Liver (tissue), 3 donors: ENCODE measurements at regions not wholly inside any gene's neighbourhood (a gene's known extent, or its start where the extent isn't known, plus 50 kb on each side); places are given as distances from the start of the nearest gene placed in this dataset.

Experiments used
- EGR1 ChIP-seq, 2 donors: IDR thresholded peaks; 2 replicates each; pipeline ENCODE4 v1.6.1; 2016 to 2018; ENCODE audit warnings: antibody characterized with exemption in 2 of 2, low read depth in 2 of 2
- FOXA1 ChIP-seq: IDR thresholded peaks from 2 replicates; pipeline ENCODE4 v1.6.1; 2016; ENCODE audit warnings: antibody characterized with exemption
- GABPA ChIP-seq, 2 donors: IDR thresholded peaks in 1 of 2; conservative IDR thresholded peaks in 1 of 2; 2 replicates each; pipeline ENCODE4 v1.6.1; 2016; ENCODE audit warnings: antibody characterized with exemption in 2 of 2, mild to moderate bottlenecking in 1 of 2, moderate library complexity in 1 of 2
- JUND ChIP-seq, 2 donors: IDR thresholded peaks; 2 replicates each; pipeline ENCODE4 v1.6.1; 2016; ENCODE audit warnings: antibody characterized with exemption in 2 of 2
- TAF1 ChIP-seq: conservative IDR thresholded peaks from 2 replicates; pipeline ENCODE4 v1.6.1; 2016; ENCODE audit warnings: antibody characterized with exemption, mild to moderate bottlenecking
- YY1 ChIP-seq: IDR thresholded peaks from 2 replicates; pipeline ENCODE4 v1.6.1; 2016; ENCODE audit warnings: antibody characterized with exemption, mild to moderate bottlenecking
- TF ChIP-seq, protein P1 (sequence below): fragments of 150-350 bp; IDR thresholded peaks from 2 replicates; pipeline ENCODE4 v1.5.1; 2017; ENCODE audit warnings: improper control_type of control experiment, low read depth, low read length; ENCODE audit not compliant: missing input control
- TF ChIP-seq, protein P2 (sequence below): IDR thresholded peaks from 2 replicates; pipeline ENCODE4 v1.6.1; 2016; ENCODE audit warnings: antibody characterized with exemption
- TF ChIP-seq, protein P3 (sequence below): IDR thresholded peaks from 2 replicates; pipeline ENCODE4 v1.6.1; 2016; ENCODE audit warnings: antibody characterized with exemption
- TF ChIP-seq, protein P4 (sequence below): IDR thresholded peaks from 2 replicates; pipeline ENCODE4 v1.6.1; 2016; ENCODE audit warnings: antibody characterized with exemption
- TF ChIP-seq, protein P5 (sequence below): IDR thresholded peaks from 2 replicates; pipeline ENCODE4 v1.6.1; 2016; ENCODE audit warnings: antibody characterized with exemption, mild to moderate bottlenecking
- donor health status: healthy.
- donor health status: healthy.

DNA sequence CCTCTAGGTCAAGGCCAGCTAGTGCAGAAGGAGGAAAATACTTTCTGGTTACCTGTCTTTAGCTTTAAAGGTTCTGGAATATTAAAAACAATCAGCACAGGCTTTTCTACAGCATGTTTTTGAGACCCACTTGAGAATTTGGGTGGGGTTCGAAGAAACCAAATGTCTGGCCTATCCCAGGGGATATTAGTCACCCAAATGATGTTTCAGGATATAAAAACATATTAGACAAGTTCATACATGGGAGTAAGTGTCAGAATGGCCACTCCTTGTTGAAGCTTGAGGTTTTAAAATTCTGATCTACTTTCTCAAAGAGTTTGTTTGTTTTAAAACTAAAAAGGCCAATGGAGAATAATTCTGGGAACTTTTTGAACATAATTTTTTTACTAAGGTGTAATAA, 158.6 kb upstream of the DLX2 start:
- TF ChIP-seq, protein P1, sequence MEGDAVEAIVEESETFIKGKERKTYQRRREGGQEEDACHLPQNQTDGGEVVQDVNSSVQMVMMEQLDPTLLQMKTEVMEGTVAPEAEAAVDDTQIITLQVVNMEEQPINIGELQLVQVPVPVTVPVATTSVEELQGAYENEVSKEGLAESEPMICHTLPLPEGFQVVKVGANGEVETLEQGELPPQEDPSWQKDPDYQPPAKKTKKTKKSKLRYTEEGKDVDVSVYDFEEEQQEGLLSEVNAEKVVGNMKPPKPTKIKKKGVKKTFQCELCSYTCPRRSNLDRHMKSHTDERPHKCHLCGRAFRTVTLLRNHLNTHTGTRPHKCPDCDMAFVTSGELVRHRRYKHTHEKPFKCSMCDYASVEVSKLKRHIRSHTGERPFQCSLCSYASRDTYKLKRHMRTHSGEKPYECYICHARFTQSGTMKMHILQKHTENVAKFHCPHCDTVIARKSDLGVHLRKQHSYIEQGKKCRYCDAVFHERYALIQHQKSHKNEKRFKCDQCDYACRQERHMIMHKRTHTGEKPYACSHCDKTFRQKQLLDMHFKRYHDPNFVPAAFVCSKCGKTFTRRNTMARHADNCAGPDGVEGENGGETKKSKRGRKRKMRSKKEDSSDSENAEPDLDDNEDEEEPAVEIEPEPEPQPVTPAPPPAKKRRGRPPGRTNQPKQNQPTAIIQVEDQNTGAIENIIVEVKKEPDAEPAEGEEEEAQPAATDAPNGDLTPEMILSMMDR, result no peak
- TF ChIP-seq, protein P2, sequence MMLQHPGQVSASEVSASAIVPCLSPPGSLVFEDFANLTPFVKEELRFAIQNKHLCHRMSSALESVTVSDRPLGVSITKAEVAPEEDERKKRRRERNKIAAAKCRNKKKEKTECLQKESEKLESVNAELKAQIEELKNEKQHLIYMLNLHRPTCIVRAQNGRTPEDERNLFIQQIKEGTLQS, result no peak
- TF ChIP-seq EGR1 (IDR thresholded peaks at IDR 0.05; ENCODE audit: low read depth in 2 of 2), result no peak
- no peak for TF ChIP-seq TAF1
- no peak for TF ChIP-seq FOXA1
- TF ChIP-seq, protein P3, sequence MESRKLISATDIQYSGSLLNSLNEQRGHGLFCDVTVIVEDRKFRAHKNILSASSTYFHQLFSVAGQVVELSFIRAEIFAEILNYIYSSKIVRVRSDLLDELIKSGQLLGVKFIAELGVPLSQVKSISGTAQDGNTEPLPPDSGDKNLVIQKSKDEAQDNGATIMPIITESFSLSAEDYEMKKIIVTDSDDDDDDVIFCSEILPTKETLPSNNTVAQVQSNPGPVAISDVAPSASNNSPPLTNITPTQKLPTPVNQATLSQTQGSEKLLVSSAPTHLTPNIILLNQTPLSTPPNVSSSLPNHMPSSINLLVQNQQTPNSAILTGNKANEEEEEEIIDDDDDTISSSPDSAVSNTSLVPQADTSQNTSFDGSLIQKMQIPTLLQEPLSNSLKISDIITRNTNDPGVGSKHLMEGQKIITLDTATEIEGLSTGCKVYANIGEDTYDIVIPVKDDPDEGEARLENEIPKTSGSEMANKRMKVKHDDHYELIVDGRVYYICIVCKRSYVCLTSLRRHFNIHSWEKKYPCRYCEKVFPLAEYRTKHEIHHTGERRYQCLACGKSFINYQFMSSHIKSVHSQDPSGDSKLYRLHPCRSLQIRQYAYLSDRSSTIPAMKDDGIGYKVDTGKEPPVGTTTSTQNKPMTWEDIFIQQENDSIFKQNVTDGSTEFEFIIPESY, result no peak
- no peak for TF ChIP-seq YY1
- TF ChIP-seq GABPA (IDR thresholded peaks at IDR 0.05 in 1 of 2, conservative IDR thresholded peaks at IDR 0.05 in 1 of 2), result no peak
- TF ChIP-seq, protein P4, sequence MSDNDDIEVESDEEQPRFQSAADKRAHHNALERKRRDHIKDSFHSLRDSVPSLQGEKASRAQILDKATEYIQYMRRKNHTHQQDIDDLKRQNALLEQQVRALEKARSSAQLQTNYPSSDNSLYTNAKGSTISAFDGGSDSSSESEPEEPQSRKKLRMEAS, result no peak
- TF ChIP-seq JUND (IDR thresholded peaks at IDR 0.05), result no peak
- TF ChIP-seq, protein P5, sequence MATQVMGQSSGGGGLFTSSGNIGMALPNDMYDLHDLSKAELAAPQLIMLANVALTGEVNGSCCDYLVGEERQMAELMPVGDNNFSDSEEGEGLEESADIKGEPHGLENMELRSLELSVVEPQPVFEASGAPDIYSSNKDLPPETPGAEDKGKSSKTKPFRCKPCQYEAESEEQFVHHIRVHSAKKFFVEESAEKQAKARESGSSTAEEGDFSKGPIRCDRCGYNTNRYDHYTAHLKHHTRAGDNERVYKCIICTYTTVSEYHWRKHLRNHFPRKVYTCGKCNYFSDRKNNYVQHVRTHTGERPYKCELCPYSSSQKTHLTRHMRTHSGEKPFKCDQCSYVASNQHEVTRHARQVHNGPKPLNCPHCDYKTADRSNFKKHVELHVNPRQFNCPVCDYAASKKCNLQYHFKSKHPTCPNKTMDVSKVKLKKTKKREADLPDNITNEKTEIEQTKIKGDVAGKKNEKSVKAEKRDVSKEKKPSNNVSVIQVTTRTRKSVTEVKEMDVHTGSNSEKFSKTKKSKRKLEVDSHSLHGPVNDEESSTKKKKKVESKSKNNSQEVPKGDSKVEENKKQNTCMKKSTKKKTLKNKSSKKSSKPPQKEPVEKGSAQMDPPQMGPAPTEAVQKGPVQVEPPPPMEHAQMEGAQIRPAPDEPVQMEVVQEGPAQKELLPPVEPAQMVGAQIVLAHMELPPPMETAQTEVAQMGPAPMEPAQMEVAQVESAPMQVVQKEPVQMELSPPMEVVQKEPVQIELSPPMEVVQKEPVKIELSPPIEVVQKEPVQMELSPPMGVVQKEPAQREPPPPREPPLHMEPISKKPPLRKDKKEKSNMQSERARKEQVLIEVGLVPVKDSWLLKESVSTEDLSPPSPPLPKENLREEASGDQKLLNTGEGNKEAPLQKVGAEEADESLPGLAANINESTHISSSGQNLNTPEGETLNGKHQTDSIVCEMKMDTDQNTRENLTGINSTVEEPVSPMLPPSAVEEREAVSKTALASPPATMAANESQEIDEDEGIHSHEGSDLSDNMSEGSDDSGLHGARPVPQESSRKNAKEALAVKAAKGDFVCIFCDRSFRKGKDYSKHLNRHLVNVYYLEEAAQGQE, result no peak
